HEK293 (cell line): ENCODE measurements at regions not wholly inside any gene's neighbourhood (a gene's known extent, or its start where the extent isn't known, plus 50 kb on each side); places are given as distances from the start of the nearest gene placed in this dataset.

Experiments used
- CTCF ChIA-PET: fragments of 350-600 bp; formaldehyde crosslinking; extraction: SDS; loops from one replicate; lab custom pipeline; 2021; ENCODE audit warnings: antibody characterized with exemption; lab: Yijun Ruan, JAX
- POLR2A ChIA-PET: fragments of 300-600 bp; formaldehyde crosslinking; extraction: SDS; loops from one replicate; lab custom pipeline; 2020; ENCODE audit warnings: antibody characterized with exemption, inconsistent platforms; lab: Yijun Ruan, JAX
- H3K27ac ChIP-seq: fragments of 200-500 bp; sonication (Bioruptor generic); 2 replicates; pipeline ENCODE4 v1.5.1; 2014; ENCODE audit warnings: low read depth, low read length, control low read depth, inconsistent platforms; ENCODE audit errors: extremely low read depth
- H3K36me3 ChIP-seq, 2 experiments: fragments of 200-500 bp in 1 of 2; sonication (Bioruptor generic) in 1 of 2; 1 replicate in 1 of 2; 2 replicates in 1 of 2; pipeline ENCODE4 v1.5.1; 2014 to 2017; ENCODE audit warnings: inconsistent platforms in 2 of 2, low read length in 2 of 2; ENCODE audit not compliant: control insufficient read depth in 2 of 2, insufficient read depth in 1 of 2
- H3K4me1 ChIP-seq: fragments of 200-500 bp; sonication (Bioruptor generic); 2 replicates; pipeline ENCODE4 v1.5.1; 2014; ENCODE audit warnings: mild to moderate bottlenecking, low read length, inconsistent platforms; ENCODE audit not compliant: control insufficient read depth, insufficient read depth
- H3K4me3 ChIP-seq: 2 replicates; pipeline ENCODE4 v1.5.1; 2011; ENCODE audit warnings: low read depth, mild to moderate bottlenecking, control low read depth, low read length, moderate library complexity
- H3K9me3 ChIP-seq: fragments of 200-500 bp; sonication (Bioruptor generic); 2 replicates; pipeline ENCODE4 v1.5.1; 2014; ENCODE audit warnings: low read depth, low read length, inconsistent platforms; ENCODE audit not compliant: control insufficient read depth, insufficient read depth
- KLF10 ChIP-seq: fragments of 450-650 bp; IDR thresholded peaks from 2 replicates; pipeline ENCODE4 v1.5.1; 2018; ENCODE audit warnings: missing biosample characterization, mild to moderate bottlenecking, missing genetic modification characterization
- KLF17 ChIP-seq: fragments of 450-650 bp; formaldehyde crosslinking; IDR thresholded peaks from 2 replicates; pipeline ENCODE4 v1.5.1; 2016; ENCODE audit warnings: missing biosample characterization, missing genetic modification characterization
- PRDM2 ChIP-seq: fragments of 450-650 bp; formaldehyde crosslinking; IDR thresholded peaks from 2 replicates; pipeline ENCODE4 v1.5.1; 2016; ENCODE audit warnings: missing biosample characterization, missing genetic modification characterization, borderline replicate concordance
- SCRT2 ChIP-seq: fragments of 450-650 bp; formaldehyde crosslinking; IDR thresholded peaks from 2 replicates; pipeline ENCODE4 v1.5.1; 2016; ENCODE audit warnings: missing biosample characterization, missing genetic modification characterization
- TRIM28 ChIP-seq: IDR thresholded peaks from 2 replicates; pipeline ENCODE4 v1.6.1; 2011; ENCODE audit warnings: low read length, control low read depth, borderline replicate concordance
- ZBTB10 ChIP-seq: fragments of 450-650 bp; formaldehyde crosslinking; IDR thresholded peaks from 2 replicates; pipeline ENCODE4 v1.5.1; 2016; ENCODE audit warnings: missing biosample characterization, missing genetic modification characterization
- ZIC2 ChIP-seq: fragments of 450-650 bp; formaldehyde crosslinking; IDR thresholded peaks from 2 replicates; pipeline ENCODE4 v1.5.1; 2016; ENCODE audit warnings: missing biosample characterization, missing genetic modification characterization
- ZNF140 ChIP-seq: fragments of 450-650 bp; formaldehyde crosslinking; IDR thresholded peaks from 2 replicates; pipeline ENCODE4 v1.5.1; 2016; ENCODE audit warnings: missing biosample characterization, missing genetic modification characterization
- ZNF214 ChIP-seq: fragments of 450-650 bp; formaldehyde crosslinking; IDR thresholded peaks from 2 replicates; pipeline ENCODE4 v1.5.1; 2017; ENCODE audit warnings: missing biosample characterization, mild to moderate bottlenecking, missing genetic modification characterization, borderline replicate concordance
- ZNF423 ChIP-seq: fragments of 450-650 bp; formaldehyde crosslinking; IDR thresholded peaks from 2 replicates; pipeline ENCODE4 v1.5.1; 2016; ENCODE audit warnings: missing biosample characterization, missing genetic modification characterization
- ZNF426 ChIP-seq: fragments of 450-650 bp; formaldehyde crosslinking; IDR thresholded peaks from 2 replicates; pipeline ENCODE4 v1.5.1; 2017; ENCODE audit warnings: missing biosample characterization, missing genetic modification characterization, mild to moderate bottlenecking, inconsistent platforms, moderate library complexity
- ZNF530 ChIP-seq: fragments of 450-650 bp; formaldehyde crosslinking; IDR thresholded peaks from 2 replicates; pipeline ENCODE4 v1.5.1; 2016; ENCODE audit warnings: low read depth, missing biosample characterization, missing genetic modification characterization
- ZNF544 ChIP-seq: fragments of 450-650 bp; formaldehyde crosslinking; IDR thresholded peaks from 2 replicates; pipeline ENCODE4 v1.5.0; 2017; ENCODE audit warnings: missing biosample characterization, missing genetic modification characterization
- ZNF596 ChIP-seq: fragments of 450-650 bp; IDR thresholded peaks from 2 replicates; pipeline ENCODE4 v1.5.0; 2018; ENCODE audit warnings: missing biosample characterization, mild to moderate bottlenecking, missing genetic modification characterization, moderate library complexity
- ZNF623 ChIP-seq: fragments of 450-650 bp; formaldehyde crosslinking; IDR thresholded peaks from 2 replicates; pipeline ENCODE4 v1.5.1; 2016; ENCODE audit warnings: missing biosample characterization, missing genetic modification characterization
- ZNF624 ChIP-seq: fragments of 450-650 bp; formaldehyde crosslinking; IDR thresholded peaks from 2 replicates; pipeline ENCODE4 v1.5.1; 2017; ENCODE audit warnings: missing biosample characterization, missing genetic modification characterization

- TF ChIP-seq ZNF624 (tag by site-specific recombination) (no peak), SCRT2 (tag by site-specific recombination) (no peak)
These were observed 179.9 kb downstream of the ETAA1 start (continued) for GRCh38 chr2:67576991-67577390.

- TF ChIP-seq ZNF423 (tag by site-specific recombination) (no peak), ZIC2 (tag by site-specific recombination) (no peak), ZNF140 (tag by site-specific recombination) (no peak), ZNF214 (tag by site-specific recombination) (no peak), ZNF596 (tag by site-specific recombination) (no peak), ZNF623 (tag by site-specific recombination) (no peak), KLF10 (tag by site-specific recombination) (no peak), ZNF426 (no peak), PRDM2 (tag by site-specific recombination) (no peak), ZNF544 (tag by site-specific recombination) (no peak), ZBTB10 (tag by site-specific recombination) (no peak), TRIM28 (no peak), ZNF530 (no peak), KLF17 (no peak)
- Histone ChIP-seq H3K36me3 (no peaks in the 10 kb centered on the region), H3K27ac (no peak overlapping the region), H3K4me1 (no peaks in the 10 kb centered on the region), H3K9me3 (no peaks in the 10 kb centered on the region; the same call in 1 of the 2 replicates), H3K4me3 (no peak overlapping the region)
- POLR2A ChIA-PET: no interaction called here
- CTCF ChIA-PET: interaction anchor here (1.2 kb wide), 1 partner anchor 182 kb away, joined by 3 read pairs; the partner anchor contains the start of gene ETAA1
These were observed 182.1 kb downstream of the ETAA1 start for GRCh38 chr2:67579216-67579615.
